Endothelial cell (in vitro differentiated cells): ENCODE measurements at regions not wholly inside any gene's neighbourhood (a gene's known extent, or its start where the extent isn't known, plus 50 kb on each side); places are given as distances from the start of the nearest gene placed in this dataset.
A peak's percentile ranks its signal among the peaks of the same experiment; 100 is the strongest.

ENCODE experiments used
- DNase-seq: peaks from one replicate; pipeline ENCODE4 v3.0.0; 2021; ENCODE audit warnings: low spot score
- H3K27ac Mint-ChIP-seq: one replicate; pipeline ENCODE4 v1.8.0; 2021; ENCODE audit warnings: mixed read lengths, inconsistent platforms; ENCODE audit not compliant: unreplicated experiment
- H3K27me3 Mint-ChIP-seq: one replicate; pipeline ENCODE4 v1.8.0; 2021; ENCODE audit warnings: mild to moderate bottlenecking, moderate library complexity, mixed read lengths, inconsistent platforms; ENCODE audit not compliant: unreplicated experiment
- H3K36me3 Mint-ChIP-seq: one replicate; pipeline ENCODE4 v1.8.0; 2021; ENCODE audit warnings: mild to moderate bottlenecking, low read depth, mixed read lengths, inconsistent platforms; ENCODE audit not compliant: unreplicated experiment
- H3K4me1 Mint-ChIP-seq: one replicate; pipeline ENCODE4 v1.8.0; 2021; ENCODE audit warnings: mild to moderate bottlenecking, mixed read lengths, inconsistent platforms; ENCODE audit not compliant: unreplicated experiment
- H3K4me3 Mint-ChIP-seq: one replicate; pipeline ENCODE4 v1.8.0; 2021; ENCODE audit warnings: mild to moderate bottlenecking, mixed read lengths, inconsistent platforms; ENCODE audit not compliant: unreplicated experiment
- H3K9me3 Mint-ChIP-seq: one replicate; pipeline ENCODE4 v1.8.0; 2021; ENCODE audit warnings: mixed read lengths, inconsistent platforms; ENCODE audit not compliant: unreplicated experiment
- CTCF ChIP-seq: fragments of 200-600 bp; sonication (generic); IDR thresholded peaks from one replicate; pipeline ENCODE4 v1.5.0; 2021; ENCODE audit warnings: antibody characterized with exemption; ENCODE audit not compliant: unreplicated experiment

DNA sequence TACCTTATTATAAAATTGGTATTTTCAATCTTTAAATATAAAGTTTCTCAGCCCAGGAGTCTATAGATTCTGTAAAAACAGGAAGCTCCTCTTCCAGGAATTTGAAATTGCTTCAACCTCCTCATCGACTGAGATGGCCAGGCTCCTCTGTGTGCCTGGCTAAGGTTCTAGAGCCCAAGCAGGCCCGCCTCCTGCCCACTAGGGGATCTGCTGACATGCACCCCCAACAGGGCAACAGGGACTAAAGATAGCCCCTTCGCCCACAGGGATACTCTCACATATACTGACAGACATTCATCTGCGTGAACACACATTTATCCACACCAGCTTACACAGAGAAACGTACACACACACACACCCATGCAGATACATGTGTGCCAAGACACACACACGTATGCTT, 183.1 kb upstream of the TLE3 start:
- Mint-ChIP-seq H3K9me3 (no peaks in the 10 kb centered on the region), H3K4me1 (no peaks in the 10 kb centered on the region), H3K4me3 (no peak overlapping the region), H3K36me3 (no peaks in the 10 kb centered on the region), H3K27ac (no peak overlapping the region), H3K27me3 (peaks cover 4% of the 10 kb centered on the region)
- DNase-seq, result no peak
- TF ChIP-seq CTCF, result no peak

- no peaks in the 10 kb centered on the region for H3K36me3 Mint-ChIP-seq
- no peaks in the 10 kb centered on the region for H3K9me3 Mint-ChIP-seq
- TF ChIP-seq CTCF, result no peak
- no peak overlapping the region for H3K4me3 Mint-ChIP-seq
- H3K27ac Mint-ChIP-seq, result no peak overlapping the region
- H3K27me3 Mint-ChIP-seq, result peaks cover 6% of the 10 kb centered on the region
- H3K4me1 Mint-ChIP-seq, result no peaks in the 10 kb centered on the region
- no peak for DNase-seq
Measured at GRCh38 chr15:70279096-70279495, 181.4 kb upstream of the TLE3 start.

DNA sequence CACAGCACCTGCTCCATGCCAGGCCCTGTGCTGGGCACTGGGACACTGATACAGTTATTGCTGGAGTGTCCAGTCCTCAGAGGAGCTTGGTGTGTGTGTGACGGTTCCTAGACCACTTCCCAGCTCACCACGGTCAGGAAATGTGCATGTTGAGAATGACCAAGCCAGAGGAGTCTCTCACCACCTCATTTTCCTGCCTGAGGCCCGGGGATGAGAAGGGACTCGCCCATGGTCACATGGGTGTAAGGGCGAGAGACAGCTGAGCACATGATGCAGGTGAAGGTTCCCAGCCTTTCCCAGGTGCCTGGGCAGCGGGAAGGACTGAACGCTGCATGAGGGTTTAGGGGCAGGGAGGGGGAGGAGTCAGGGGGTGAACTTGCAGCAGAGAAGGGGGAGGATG, 180.9 kb upstream of the TLE3 start:
- no peak overlapping the region for H3K27ac Mint-ChIP-seq
- DNase-seq, result no peak
- H3K4me3 Mint-ChIP-seq, result no peak overlapping the region
- no peaks in the 10 kb centered on the region for H3K36me3 Mint-ChIP-seq
- H3K4me1 Mint-ChIP-seq, result no peaks in the 10 kb centered on the region
- no peaks in the 10 kb centered on the region for H3K9me3 Mint-ChIP-seq
- no peak for TF ChIP-seq CTCF
- H3K27me3 Mint-ChIP-seq, result peaks cover 6% of the 10 kb centered on the region

GRCh38 chr15:70277556-70277955, 179.8 kb upstream of the TLE3 start:
- no peak overlapping the region for H3K4me3 Mint-ChIP-seq
- no peak for DNase-seq

GRCh38 chr15:70276401-70276800, 178.7 kb upstream of the TLE3 start:
- TF ChIP-seq CTCF, result no peak
- no peak for DNase-seq
- H3K36me3 Mint-ChIP-seq, result no peaks in the 10 kb centered on the region
- no peak overlapping the region for H3K4me3 Mint-ChIP-seq
- no peaks in the 10 kb centered on the region for H3K9me3 Mint-ChIP-seq
- no peak overlapping the region for H3K27ac Mint-ChIP-seq
- peaks cover 7% of the 10 kb centered on the region for H3K4me1 Mint-ChIP-seq
- peaks cover 8% of the 10 kb centered on the region for H3K27me3 Mint-ChIP-seq

More at GRCh38 chr15:70277556-70277955, 179.8 kb upstream of the TLE3 start:
- peaks cover 5% of the 10 kb centered on the region for H3K4me1 Mint-ChIP-seq
- H3K36me3 Mint-ChIP-seq, result no peaks in the 10 kb centered on the region
- H3K27me3 Mint-ChIP-seq, result peaks cover 8% of the 10 kb centered on the region
- H3K27ac Mint-ChIP-seq, result peak overlapping the region; percentile 57
- no peak for TF ChIP-seq CTCF
- no peaks in the 10 kb centered on the region for H3K9me3 Mint-ChIP-seq
